ENCODE measurements at regions not wholly inside any gene's neighbourhood (a gene's known extent, or its start where the extent isn't known, plus 50 kb on each side); places are given as distances from the start of the nearest gene placed in this dataset.
"Not testable (repeated sequence)": the region's sequence is repeated elsewhere in the genome, so short reads cannot be mapped to it uniquely, and the experiment has no call there.

DNA sequence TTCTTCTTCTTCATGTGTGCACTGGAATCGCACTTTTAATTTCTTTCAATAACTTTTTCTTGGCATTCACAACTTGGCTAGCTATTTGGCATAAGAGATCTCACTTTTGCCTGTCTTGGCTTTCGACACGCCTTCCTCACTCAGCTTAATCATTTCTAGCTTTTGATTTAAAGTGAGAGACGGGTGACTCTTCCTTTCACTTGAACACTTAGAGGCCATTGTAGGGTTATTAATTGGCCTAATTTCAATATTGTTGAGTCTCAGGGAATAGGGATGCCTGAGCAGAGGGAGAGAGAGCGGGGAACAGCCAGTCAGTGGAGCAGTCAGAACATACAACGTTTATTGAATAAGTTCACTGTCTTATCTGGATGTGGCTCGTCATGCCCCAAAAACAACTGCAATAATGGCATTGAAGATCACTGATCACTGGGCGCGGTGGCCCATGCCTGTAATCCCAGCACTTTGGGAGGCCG, 200.3 kb downstream of the SEC14L1 start:
- no peak for DNase-seq (ENCODE audit: low read depth, low spot score)

- not testable (repeated sequence) for DNase-seq (ENCODE audit: low read depth, low spot score)
These were observed 201.9 kb downstream of the SEC14L1 start for GRCh38 chr17:77342656-77342990.

DNA sequence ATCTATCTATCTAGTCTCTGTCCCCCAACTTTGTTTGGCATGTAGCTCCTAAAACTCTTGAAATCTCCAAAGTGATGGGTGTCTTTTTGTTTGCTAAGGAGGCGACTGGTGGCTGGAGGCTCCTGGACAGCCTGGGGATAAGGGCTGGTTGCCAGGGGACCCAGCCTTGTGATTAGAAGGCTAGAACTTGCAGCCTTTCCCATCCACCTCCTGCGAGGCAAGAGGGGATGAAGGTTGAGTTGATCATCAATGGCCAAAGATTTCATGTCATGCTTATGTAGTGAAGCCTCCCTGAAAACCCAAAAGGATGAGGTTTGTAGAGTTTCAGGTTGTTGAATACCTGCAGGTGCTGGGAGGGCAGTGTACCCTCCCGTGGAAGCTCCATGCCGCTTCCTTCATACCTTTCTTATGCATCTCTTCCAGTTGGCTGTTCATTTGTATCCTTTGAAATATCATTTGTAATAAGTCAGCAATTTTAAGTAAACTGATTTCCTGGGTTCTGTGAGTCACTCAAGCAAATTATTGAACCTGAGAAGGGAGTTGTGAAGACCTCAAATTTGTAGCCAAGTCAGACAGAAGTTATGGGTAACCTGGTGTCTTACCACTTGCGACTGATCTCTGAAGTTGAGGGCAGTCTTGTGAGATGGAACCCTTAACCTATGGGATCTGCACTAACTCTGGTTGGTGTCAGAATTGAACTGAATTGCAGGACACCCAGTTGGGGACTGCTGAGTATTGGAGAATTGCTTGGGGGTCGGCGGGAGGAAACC, 202.4 kb downstream of the SEC14L1 start:
- no peak for DNase-seq (ENCODE audit: low read depth, low spot score)

DNA sequence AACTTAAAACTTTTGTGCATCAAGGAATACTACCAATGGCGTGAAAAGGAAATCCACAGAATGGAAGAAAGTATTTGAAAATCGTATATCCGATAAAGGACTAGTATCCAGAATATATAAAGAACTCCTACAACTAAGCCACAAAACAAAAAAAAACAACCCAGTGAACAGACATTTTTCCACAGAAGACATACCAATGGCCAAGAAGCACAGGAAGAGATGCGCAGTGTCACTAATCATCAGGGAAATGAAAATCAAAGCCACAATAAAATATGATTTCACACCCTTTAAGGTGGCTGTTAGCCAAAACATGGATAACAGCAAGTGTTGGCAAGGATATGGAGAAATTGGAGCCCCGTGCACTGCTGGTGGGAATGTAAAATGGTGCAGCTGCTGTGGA, 203.3 kb downstream of the SEC14L1 start:
- no peak for DNase-seq (ENCODE audit: low read depth, low spot score)

- no peak for DNase-seq (ENCODE audit: low read depth, low spot score)
These were observed 204.6 kb downstream of the SEC14L1 start for GRCh38 chr17:77345260-77345910.

DNA sequence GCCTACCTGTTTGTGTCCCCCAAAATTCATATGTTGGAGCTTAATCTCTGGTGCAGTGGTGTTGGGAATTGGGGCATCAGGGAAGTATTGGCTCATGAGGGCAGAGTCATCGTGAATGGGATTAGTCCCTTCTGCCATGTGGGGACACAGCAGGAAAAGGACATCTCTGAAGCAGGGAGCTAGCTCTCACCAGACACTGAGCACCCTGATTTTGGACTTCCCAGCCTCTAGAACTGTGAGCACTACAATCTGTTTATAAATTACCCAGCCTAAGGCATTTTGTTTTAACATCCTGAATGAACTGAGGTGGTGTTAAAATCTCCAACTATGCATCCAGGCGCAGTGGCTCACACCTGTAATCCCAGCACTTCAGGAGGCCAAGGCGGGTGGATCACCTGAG, 206.0 kb downstream of the SEC14L1 start:
- DNase-seq (ENCODE audit: low read depth, low spot score) = no peak

GRCh38 chr17:77347544-77347943, 206.8 kb downstream of the SEC14L1 start:
- DNase-seq (ENCODE audit: low read depth, low spot score) = no peak

GRCh38 chr17:77349976-77350830, 209.4 kb downstream of the SEC14L1 start:
- no peak for DNase-seq (ENCODE audit: low read depth, low spot score)

DNA sequence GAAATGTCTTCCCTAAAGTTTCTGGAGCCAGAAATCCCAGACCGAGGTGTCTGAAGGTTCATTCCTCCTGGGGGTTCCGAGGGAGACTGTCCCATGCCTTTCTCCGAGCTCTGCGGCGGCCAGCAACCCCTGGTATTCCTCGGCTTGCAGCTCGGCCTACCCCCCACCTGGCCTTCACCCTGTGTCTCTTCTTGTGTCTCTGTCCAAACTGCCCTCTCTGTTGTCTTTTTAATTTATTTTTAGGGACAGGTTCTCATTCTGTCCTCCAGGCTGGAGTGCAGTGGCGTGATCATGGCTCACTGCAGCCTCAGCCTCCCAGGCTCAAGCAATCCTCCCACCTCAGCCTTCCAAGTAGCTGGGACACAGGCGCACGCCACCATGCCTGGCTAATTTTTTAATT, 211.7 kb downstream of the SEC14L1 start:
- DNase-seq (ENCODE audit: low read depth, low spot score) = no peak

DNA sequence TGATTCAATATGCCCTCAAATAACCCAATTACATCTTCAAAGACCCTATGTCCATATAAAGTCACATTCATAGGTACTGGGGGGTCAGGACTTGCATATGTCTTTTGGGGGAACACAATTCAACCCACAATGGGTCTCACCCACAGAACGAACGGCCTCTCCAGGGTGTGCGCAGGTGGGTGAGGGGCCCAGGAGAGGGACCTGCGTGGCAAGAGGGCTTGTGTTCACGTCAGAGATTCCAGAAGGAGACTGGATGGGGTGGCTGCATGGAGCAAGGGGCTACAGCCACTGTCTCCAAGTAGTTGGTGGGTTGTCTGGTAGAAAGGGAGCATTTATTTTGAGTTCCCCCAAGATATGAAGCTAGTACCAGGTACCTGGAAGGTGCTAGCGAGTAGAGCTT, 212.2 kb downstream of the SEC14L1 start:
- DNase-seq (ENCODE audit: low read depth, low spot score) = no peak

GRCh38 chr17:77353684-77354419, 213.1 kb downstream of the SEC14L1 start:
- DNase-seq (ENCODE audit: low read depth, low spot score) = no peak

DNA sequence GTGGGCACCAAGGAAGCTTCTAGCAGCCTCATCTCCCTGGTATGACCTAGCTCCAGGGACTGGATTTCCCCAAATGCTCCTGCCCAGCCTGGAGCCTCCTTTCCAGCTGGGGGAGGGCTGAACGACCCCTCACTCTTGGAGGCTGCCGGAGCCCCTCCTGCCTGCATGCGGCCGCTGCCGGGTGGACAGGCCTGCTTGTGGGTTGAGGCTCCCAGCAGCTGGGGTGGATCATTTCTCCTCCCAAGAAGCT, 213.6 kb downstream of the SEC14L1 start:
- DNase-seq (ENCODE audit: low read depth, low spot score) = no peak

- DNase-seq (ENCODE audit: low read depth, low spot score) = no peak
These were observed 214.1 kb downstream of the SEC14L1 start for GRCh38 chr17:77354670-77355455.

DNA sequence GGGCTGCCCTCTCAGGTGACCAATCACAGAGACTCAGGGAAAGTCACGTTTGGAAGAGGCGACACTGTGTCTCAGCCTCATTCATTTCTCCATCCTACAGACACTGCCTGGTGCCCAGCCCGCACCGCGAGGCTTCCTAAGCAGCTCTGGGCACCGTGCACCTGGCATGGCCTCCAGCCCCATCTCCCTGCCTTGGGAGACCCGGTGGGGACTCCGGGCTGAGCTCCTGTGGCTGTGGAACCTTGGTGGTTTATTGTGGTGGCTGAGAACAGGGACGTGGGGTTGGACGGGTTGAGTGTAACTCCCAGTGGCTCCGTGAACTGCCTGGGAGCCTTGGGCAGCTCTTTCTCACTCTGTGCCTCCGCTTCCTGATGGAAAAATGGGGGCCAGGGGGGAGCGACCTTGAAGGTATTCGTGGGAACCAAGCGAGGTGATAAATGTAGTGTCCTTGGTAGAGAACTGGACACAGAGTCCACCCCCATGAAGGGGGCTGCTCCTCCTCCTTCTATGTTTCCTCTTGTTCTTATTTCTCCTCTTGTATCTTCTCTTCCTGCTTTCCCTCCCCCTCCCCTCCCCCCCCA, 215.4 kb downstream of the SEC14L1 start:
- DNase-seq (ENCODE audit: low read depth, low spot score) = no peak

- no peak for DNase-seq (ENCODE audit: low read depth, low spot score)
These were observed 216.0 kb downstream of the SEC14L1 start for GRCh38 chr17:77356690-77357201.

DNA sequence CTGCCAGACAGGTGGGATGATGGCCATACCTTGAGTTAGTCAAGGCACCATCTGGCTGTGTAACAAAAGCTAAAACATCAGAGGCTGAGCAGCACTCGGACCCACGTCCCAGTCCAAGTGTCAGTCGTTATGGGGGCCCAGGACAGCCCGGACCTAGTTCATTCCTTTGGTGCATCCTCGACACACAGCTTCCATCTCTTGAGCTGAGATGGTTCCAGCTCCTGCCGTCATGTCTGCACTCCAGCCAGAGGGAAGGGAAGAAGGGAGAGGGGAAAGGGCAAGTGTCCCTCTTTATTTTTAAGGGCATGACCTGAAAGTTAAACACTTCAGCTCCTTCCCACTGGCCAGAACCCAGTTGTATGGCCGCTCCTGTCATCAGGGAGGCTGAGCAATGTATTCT, 218.0 kb downstream of the SEC14L1 start:
- DNase-seq (ENCODE audit: low read depth, low spot score) = no peak

- DNase-seq (ENCODE audit: low read depth, low spot score) = no peak
These were observed 218.5 kb downstream of the SEC14L1 start for GRCh38 chr17:77359236-77359635.

DNA sequence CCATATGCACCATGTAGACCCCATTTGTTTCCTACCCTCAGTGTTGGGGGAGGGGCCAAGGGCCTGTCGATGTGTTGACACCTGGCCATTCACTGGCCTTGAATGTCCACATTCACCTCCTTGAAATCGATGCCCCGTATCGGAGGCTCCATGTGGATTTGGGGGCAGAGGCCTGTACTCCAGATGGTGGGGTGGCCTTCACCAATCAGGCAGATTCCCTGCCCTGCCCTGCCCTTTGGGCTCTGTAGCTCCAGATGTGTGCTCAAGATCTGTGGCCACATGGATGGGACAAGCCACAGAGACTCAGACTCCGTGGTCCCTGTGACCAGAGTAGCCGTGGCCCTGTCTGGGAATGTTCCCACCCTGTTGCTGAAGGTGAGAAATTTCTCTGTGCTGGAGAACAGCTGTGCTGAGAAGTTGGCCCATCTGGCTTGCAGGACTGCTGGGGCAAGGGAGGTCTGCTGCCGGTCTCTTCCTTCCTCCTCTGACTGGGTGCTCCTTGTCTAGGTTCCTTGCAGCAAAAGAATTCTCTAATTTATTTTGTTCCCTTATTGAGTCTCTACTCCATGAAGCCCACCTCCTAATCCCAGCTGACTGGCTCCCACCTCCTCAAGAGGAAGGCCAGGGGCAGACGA, 221.3 kb downstream of the SEC14L1 start:
- no peak for DNase-seq (ENCODE audit: low read depth, low spot score)

GRCh38 chr17:77363821-77364361, 223.1 kb downstream of the SEC14L1 start:
- DNase-seq (ENCODE audit: low read depth, low spot score) = no peak

GRCh38 chr17:77364381-77364911, 223.7 kb downstream of the SEC14L1 start:
- DNase-seq (ENCODE audit: low read depth, low spot score) = no peak
